ENCODE measurements at regions not wholly inside any gene's neighbourhood (a gene's known extent, or its start where the extent isn't known, plus 50 kb on each side); places are given as distances from the start of the nearest gene placed in this dataset.

DNA sequence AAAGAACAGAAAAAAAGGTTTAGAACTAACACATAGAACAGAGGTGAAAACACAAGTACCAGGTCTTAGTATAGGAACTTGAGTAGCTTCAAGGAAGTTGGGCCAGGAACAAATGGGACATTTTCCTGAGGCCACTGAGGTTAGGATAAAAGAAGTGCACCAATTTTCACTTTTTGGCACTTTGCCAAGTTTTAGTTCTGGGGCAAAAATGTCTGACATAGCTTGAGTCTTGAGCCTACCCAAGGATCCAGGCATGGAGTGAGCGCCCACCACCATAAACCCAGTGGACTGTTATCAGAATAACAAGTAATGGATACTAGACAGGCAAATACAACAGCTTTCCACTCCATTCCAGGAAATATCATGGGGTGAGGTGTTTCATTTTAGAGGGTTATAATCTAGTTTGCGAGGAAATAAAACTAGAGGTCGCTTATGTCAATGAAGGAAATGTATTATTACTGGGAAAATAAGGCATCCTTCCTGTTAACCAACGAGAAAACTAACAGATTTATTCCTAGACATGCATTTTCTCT, 199.7 kb upstream of the HMGA2 start:
- H3K9me3 ChIP-seq (ENCODE audit: low read depth), result no peaks in the 10 kb centered on the region
- no peaks in the 10 kb centered on the region for H3K27me3 ChIP-seq
- TF ChIP-seq, protein P1, sequence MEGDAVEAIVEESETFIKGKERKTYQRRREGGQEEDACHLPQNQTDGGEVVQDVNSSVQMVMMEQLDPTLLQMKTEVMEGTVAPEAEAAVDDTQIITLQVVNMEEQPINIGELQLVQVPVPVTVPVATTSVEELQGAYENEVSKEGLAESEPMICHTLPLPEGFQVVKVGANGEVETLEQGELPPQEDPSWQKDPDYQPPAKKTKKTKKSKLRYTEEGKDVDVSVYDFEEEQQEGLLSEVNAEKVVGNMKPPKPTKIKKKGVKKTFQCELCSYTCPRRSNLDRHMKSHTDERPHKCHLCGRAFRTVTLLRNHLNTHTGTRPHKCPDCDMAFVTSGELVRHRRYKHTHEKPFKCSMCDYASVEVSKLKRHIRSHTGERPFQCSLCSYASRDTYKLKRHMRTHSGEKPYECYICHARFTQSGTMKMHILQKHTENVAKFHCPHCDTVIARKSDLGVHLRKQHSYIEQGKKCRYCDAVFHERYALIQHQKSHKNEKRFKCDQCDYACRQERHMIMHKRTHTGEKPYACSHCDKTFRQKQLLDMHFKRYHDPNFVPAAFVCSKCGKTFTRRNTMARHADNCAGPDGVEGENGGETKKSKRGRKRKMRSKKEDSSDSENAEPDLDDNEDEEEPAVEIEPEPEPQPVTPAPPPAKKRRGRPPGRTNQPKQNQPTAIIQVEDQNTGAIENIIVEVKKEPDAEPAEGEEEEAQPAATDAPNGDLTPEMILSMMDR (IDR thresholded peaks at IDR 0.05; ENCODE audit: low read depth, low read length), result no peak
- no peaks in the 10 kb centered on the region for H3K36me3 ChIP-seq
- DNase-seq (ENCODE audit: low read depth in 1 of 2, low spot score in 1 of 2), result no peak
- H3K4me3 ChIP-seq, result no peak overlapping the region
- H3K4me1 ChIP-seq (ENCODE audit: low read depth), result peaks cover 9% of the 10 kb centered on the region
- no peak overlapping the region for H3K27ac ChIP-seq

GRCh38 chr12:65628061-65628460, 196.2 kb upstream of the HMGA2 start:
- Histone ChIP-seq H3K27me3 (no peaks in the 10 kb centered on the region), H3K4me1 (ENCODE audit: low read depth) (no peaks in the 10 kb centered on the region), H3K36me3 (no peaks in the 10 kb centered on the region), H3K4me3 (no peak overlapping the region), H3K27ac (no peak overlapping the region), H3K9me3 (ENCODE audit: low read depth) (no peaks in the 10 kb centered on the region)
- no peak for DNase-seq (ENCODE audit: low read depth in 1 of 2, low spot score in 1 of 2)
- TF ChIP-seq, protein P1 (IDR thresholded peaks at IDR 0.05; ENCODE audit: low read depth, low read length), result no peak

DNA sequence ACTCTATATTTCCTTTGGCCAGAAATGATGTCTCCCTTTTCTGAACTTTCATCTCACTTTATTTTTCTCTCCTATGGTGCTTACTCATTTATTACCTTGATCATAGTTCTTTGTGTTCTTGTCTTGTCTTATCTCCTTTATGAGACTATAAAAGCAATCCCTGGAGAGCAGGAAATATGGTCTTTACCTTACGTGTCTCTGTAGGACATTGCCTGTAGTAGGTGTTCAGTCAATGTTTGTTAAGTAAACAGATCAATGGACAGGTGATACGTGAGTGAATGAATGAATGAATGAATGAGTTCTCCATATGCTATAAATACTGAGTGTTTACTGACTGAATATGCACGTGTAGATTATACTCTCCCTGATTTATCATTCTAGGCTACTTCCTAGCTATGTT, 193.7 kb upstream of the HMGA2 start:
- no peak for DNase-seq (ENCODE audit: low read depth in 1 of 2, low spot score in 1 of 2)
- Histone ChIP-seq H3K9me3 (ENCODE audit: low read depth) (no peaks in the 10 kb centered on the region), H3K27me3 (no peaks in the 10 kb centered on the region), H3K4me1 (ENCODE audit: low read depth) (no peaks in the 10 kb centered on the region), H3K4me3 (no peak overlapping the region), H3K27ac (no peak overlapping the region), H3K36me3 (no peaks in the 10 kb centered on the region)
- TF ChIP-seq, protein P1 (IDR thresholded peaks at IDR 0.05; ENCODE audit: low read depth, low read length), result no peak

- peak in 1 of 2 donors; percentile 90 for DNase-seq (ENCODE audit: low read depth in 1 of 2, low spot score in 1 of 2)
- Histone ChIP-seq H3K4me1 (ENCODE audit: low read depth) (no peaks in the 10 kb centered on the region), H3K27ac (no peak overlapping the region), H3K4me3 (no peak overlapping the region), H3K9me3 (ENCODE audit: low read depth) (no peaks in the 10 kb centered on the region), H3K27me3 (no peaks in the 10 kb centered on the region), H3K36me3 (no peaks in the 10 kb centered on the region)
- TF ChIP-seq, protein P1 (IDR thresholded peaks at IDR 0.05; ENCODE audit: low read depth, low read length), result no peak
Measured at GRCh38 chr12:65631621-65632111, 192.6 kb upstream of the HMGA2 start.

- H3K27me3 ChIP-seq, result no peaks in the 10 kb centered on the region
- H3K27ac ChIP-seq, result no peak overlapping the region
- no peak for DNase-seq (ENCODE audit: low read depth in 1 of 2, low spot score in 1 of 2)
- H3K4me3 ChIP-seq, result no peak overlapping the region
- H3K9me3 ChIP-seq (ENCODE audit: low read depth), result no peaks in the 10 kb centered on the region
- TF ChIP-seq, protein P1 (IDR thresholded peaks at IDR 0.05; ENCODE audit: low read depth, low read length), result no peak
- no peaks in the 10 kb centered on the region for H3K4me1 ChIP-seq (ENCODE audit: low read depth)
- no peaks in the 10 kb centered on the region for H3K36me3 ChIP-seq
Measured at GRCh38 chr12:65632131-65632855, 192.0 kb upstream of the HMGA2 start.

All from cardiac muscle cell (in vitro differentiated cells and primary cell).